ENCODE measurements at regions not wholly inside any gene's neighbourhood (a gene's known extent, or its start where the extent isn't known, plus 50 kb on each side); places are given as distances from the start of the nearest gene placed in this dataset.

- no peak overlapping the region for H3K4me3 ChIP-seq (IDR thresholded peaks at IDR 0.05; ENCODE audit: insufficient read depth, low read depth, low read length)
- H3K27ac ChIP-seq: no peak overlapping the region
- no peak overlapping the region for H2AFZ ChIP-seq (ENCODE audit: low read depth)
- no peaks in the 10 kb centered on the region for H3K36me3 ChIP-seq (ENCODE audit: insufficient read depth)
- H3K4me2 ChIP-seq: no peak overlapping the region
- no peaks in the 10 kb centered on the region for H3K79me2 ChIP-seq (ENCODE audit: insufficient read depth, low read depth)
- H4K20me1 ChIP-seq (ENCODE audit: insufficient read depth): no peaks in the 10 kb centered on the region
- no peak for TF ChIP-seq CTCF (conservative IDR thresholded peaks at IDR 0.05; ENCODE audit: low read depth, low read length)
- no peaks in the 10 kb centered on the region for H3K27me3 ChIP-seq (ENCODE audit: insufficient read depth, low read depth)
- H3K4me1 ChIP-seq (ENCODE audit: low read depth, poor library complexity, severe bottlenecking): no peaks in the 10 kb centered on the region
- no peak overlapping the region for H3K9ac ChIP-seq
These were observed 584.3 kb downstream of the KLHL13 start for GRCh38 chrX:117532339-117532738.

GRCh38 chrX:117522725-117523700 lies 593.6 kb downstream of the KLHL13 start:
- H3K4me3 ChIP-seq (IDR thresholded peaks at IDR 0.05; ENCODE audit: insufficient read depth, low read depth, low read length): no peak overlapping the region

GRCh38 chrX:117517994-117518393 lies 598.6 kb downstream of the KLHL13 start:
- Histone ChIP-seq H3K36me3 (ENCODE audit: insufficient read depth) (no peaks in the 10 kb centered on the region), H3K9ac (no peak overlapping the region), H2AFZ (ENCODE audit: low read depth) (no peak overlapping the region), H3K4me2 (no peak overlapping the region), H4K20me1 (ENCODE audit: insufficient read depth) (no peaks in the 10 kb centered on the region), H3K79me2 (ENCODE audit: insufficient read depth, low read depth) (no peaks in the 10 kb centered on the region), H3K27me3 (ENCODE audit: insufficient read depth, low read depth) (no peaks in the 10 kb centered on the region), H3K27ac (no peak overlapping the region), H3K4me1 (ENCODE audit: low read depth, poor library complexity, severe bottlenecking) (no peaks in the 10 kb centered on the region), H3K4me3 (IDR thresholded peaks at IDR 0.05; ENCODE audit: insufficient read depth, low read depth, low read length) (no peak overlapping the region)
- TF ChIP-seq CTCF (conservative IDR thresholded peaks at IDR 0.05; ENCODE audit: low read depth, low read length): no peak

More at GRCh38 chrX:117522725-117523700, 593.6 kb downstream of the KLHL13 start:
- no peak overlapping the region for H3K4me2 ChIP-seq
- H3K27me3 ChIP-seq (ENCODE audit: insufficient read depth, low read depth): no peaks in the 10 kb centered on the region
- no peaks in the 10 kb centered on the region for H3K4me1 ChIP-seq (ENCODE audit: low read depth, poor library complexity, severe bottlenecking)
- H3K9ac ChIP-seq: no peak overlapping the region
- H4K20me1 ChIP-seq (ENCODE audit: insufficient read depth): no peaks in the 10 kb centered on the region
- no peak overlapping the region for H3K27ac ChIP-seq
- no peaks in the 10 kb centered on the region for H3K36me3 ChIP-seq (ENCODE audit: insufficient read depth)
- no peak for TF ChIP-seq CTCF (conservative IDR thresholded peaks at IDR 0.05; ENCODE audit: low read depth, low read length)
- no peak overlapping the region for H2AFZ ChIP-seq (ENCODE audit: low read depth)
- no peaks in the 10 kb centered on the region for H3K79me2 ChIP-seq (ENCODE audit: insufficient read depth, low read depth)

- no peaks in the 10 kb centered on the region for H3K79me2 ChIP-seq (ENCODE audit: insufficient read depth, low read depth)
- no peak overlapping the region for H2AFZ ChIP-seq (ENCODE audit: low read depth)
- no peaks in the 10 kb centered on the region for H3K36me3 ChIP-seq (ENCODE audit: insufficient read depth)
- no peak overlapping the region for H3K27ac ChIP-seq
- no peaks in the 10 kb centered on the region for H4K20me1 ChIP-seq (ENCODE audit: insufficient read depth)
- H3K27me3 ChIP-seq (ENCODE audit: insufficient read depth, low read depth): no peaks in the 10 kb centered on the region
- H3K9ac ChIP-seq: no peak overlapping the region
- no peaks in the 10 kb centered on the region for H3K4me1 ChIP-seq (ENCODE audit: low read depth, poor library complexity, severe bottlenecking)
- H3K4me2 ChIP-seq: no peak overlapping the region
- no peak overlapping the region for H3K4me3 ChIP-seq (IDR thresholded peaks at IDR 0.05; ENCODE audit: insufficient read depth, low read depth, low read length)
- TF ChIP-seq CTCF (conservative IDR thresholded peaks at IDR 0.05; ENCODE audit: low read depth, low read length): no peak
These were observed 605.2 kb downstream of the KLHL13 start for GRCh38 chrX:117511379-117511778.

Data from KMS-11 (cell line).